Panc1 (cell line): ENCODE measurements at regions not wholly inside any gene's neighbourhood (a gene's known extent, or its start where the extent isn't known, plus 50 kb on each side); places are given as distances from the start of the nearest gene placed in this dataset.

Experiments
- ATAC-seq: fragments of 200-7000 bp; cut with Tn5 transposase; 2 replicates; pipeline ENCODE4 v1.9.1; 2020; ENCODE audit warnings: mild to moderate bottlenecking, moderate library complexity
- BruUV-seq: library from RNA; stranded (reverse); fragments of 400-500 nt; replicated peaks from 2 replicates; lab custom pipeline; 2021; lab: Mats Ljungman, UMichigan
- CTCF ChIA-PET: fragments of 300-600 bp; sonication (Branson Sonifier 250); formaldehyde crosslinking; loops from one replicate; lab custom pipeline; 2022; ENCODE audit warnings: antibody characterized with exemption; lab: Charles Lee
- POLR2A ChIA-PET: fragments of 300-600 bp; sonication (Branson Sonifier 250); formaldehyde crosslinking; loops from one replicate; lab custom pipeline; 2022; ENCODE audit warnings: antibody characterized with exemption; lab: Charles Lee
- DNase-seq: peaks from one replicate; pipeline ENCODE4 v3.0.0-alpha.2; 2010; ENCODE audit warnings: low read depth, low spot score
- H3K27ac ChIP-seq: 2 replicates; pipeline ENCODE4 v1.5.1; 2011; ENCODE audit warnings: mild to moderate bottlenecking, low read length, inconsistent platforms
- H3K27me3 ChIP-seq: fragments of 200-500 bp; sonication (Bioruptor generic); 2 replicates; pipeline ENCODE4 v1.6.0; 2014; ENCODE audit warnings: low read length, inconsistent platforms; ENCODE audit not compliant: control insufficient read depth, insufficient read depth
- H3K36me3 ChIP-seq: fragments of 200-500 bp; sonication (Bioruptor generic); 2 replicates; pipeline ENCODE4 v1.5.1; 2014; ENCODE audit warnings: inconsistent platforms, mild to moderate bottlenecking, low read length, moderate library complexity; ENCODE audit not compliant: control insufficient read depth, insufficient read depth
- H3K4me1 ChIP-seq: 2 replicates; pipeline ENCODE4 v1.5.1; 2011; ENCODE audit warnings: inconsistent platforms, mild to moderate bottlenecking, low read length, moderate library complexity; ENCODE audit not compliant: control insufficient read depth, insufficient read depth
- H3K4me3 ChIP-seq, 2 experiments: 2 replicates each; pipeline ENCODE4 v1.5.1; 2011 to 2012; ENCODE audit warnings: low read depth in 2 of 2, low read length in 2 of 2, mild to moderate bottlenecking in 2 of 2, inconsistent platforms in 1 of 2, moderate library complexity in 1 of 2
- H3K9me3 ChIP-seq: fragments of 200-500 bp; sonication (Bioruptor generic); 2 replicates; pipeline ENCODE4 v1.5.1; 2014; ENCODE audit warnings: low read depth, mild to moderate bottlenecking, inconsistent platforms, low read length, moderate library complexity; ENCODE audit not compliant: control insufficient read depth, insufficient read depth
- CTCF ChIP-seq: fragments of 450-650 bp; IDR thresholded peaks from 2 replicates; pipeline ENCODE4 v1.5.1; 2017; ENCODE audit warnings: mild to moderate bottlenecking
- POLR2AphosphoS5 ChIP-seq: IDR thresholded peaks from 2 replicates; pipeline ENCODE4 v1.6.1; 2012; ENCODE audit warnings: mild to moderate bottlenecking, low read depth, low read length, moderate library complexity
- REST ChIP-seq, 2 experiments: IDR thresholded peaks; 2 replicates each; pipeline ENCODE4 v1.6.1; 2011 to 2012; ENCODE audit warnings: low read depth in 2 of 2, control low read depth in 1 of 2, low read length in 1 of 2, mild to moderate bottlenecking in 1 of 2, moderate library complexity in 1 of 2; ENCODE audit not compliant: insufficient read depth in 1 of 2
- SIN3A ChIP-seq: IDR thresholded peaks from 2 replicates; pipeline ENCODE4 v1.6.1; 2012; ENCODE audit warnings: low read depth, mild to moderate bottlenecking, low read length, moderate library complexity, borderline replicate concordance; ENCODE audit not compliant: insufficient read depth
- TCF7L2 ChIP-seq: IDR thresholded peaks from 2 replicates; pipeline ENCODE4 v1.6.1; 2011; ENCODE audit warnings: mild to moderate bottlenecking, low read depth, low read length, inconsistent platforms
- in situ Hi-C: cut with HindIII; loops from 2 replicates; pipeline ENCODE4 v1.10.0; 2016; ENCODE audit warnings: low sequenced_read_pairs, low pct_unique_long_range_greater_than_20kb
- intact Hi-C: fragments of 100-400 bp; cut with micrococcal nuclease; formaldehyde crosslinking; loops from one replicate; pipeline ENCODE4 v1.10.0; 2022; ENCODE audit not compliant: unreplicated experiment

GRCh38 chr2:78654941-78655340, 370.6 kb upstream of the REG3G start:
- TF ChIP-seq TCF7L2 (no peak), CTCF (no peak), POLR2AphosphoS5 (no peak), SIN3A (no peak), REST (IDR thresholded peaks at IDR 0.05; ENCODE audit: insufficient read depth in 1 of 2, low read depth in 2 of 2, low read length in 1 of 2) (no peak)
- H3K27ac ChIP-seq: no peak overlapping the region
- no peaks in the 10 kb centered on the region for H3K27me3 ChIP-seq
- POLR2A ChIA-PET: no interaction called here
- no TSS peak for BruUV-seq
- in situ Hi-C loops (no loop called here), intact Hi-C loops (no loop called here)
- no peaks in the 10 kb centered on the region for H3K36me3 ChIP-seq
- CTCF ChIA-PET: no interaction called here
- no peak overlapping the region for H3K4me3 ChIP-seq
- H3K4me1 ChIP-seq: no peaks in the 10 kb centered on the region
- 0 out of 2 replicates have a peak, but pooled peaks cover 3% of the 10 kb centered on the region for H3K9me3 ChIP-seq
- DNase-seq: no peak
- no peak for ATAC-seq

GRCh38 chr2:78676921-78677696, 348.4 kb upstream of the REG3G start:
- no peaks in the 10 kb centered on the region for H3K27me3 ChIP-seq
- CTCF ChIA-PET: no interaction called here
- no peaks in the 10 kb centered on the region for H3K4me1 ChIP-seq
- no peaks in the 10 kb centered on the region for H3K9me3 ChIP-seq
- intact Hi-C loops (no loop called here), in situ Hi-C loops (no loop called here)
- H3K36me3 ChIP-seq: no peaks in the 10 kb centered on the region
- TF ChIP-seq REST (IDR thresholded peaks at IDR 0.05; ENCODE audit: insufficient read depth in 1 of 2, low read depth in 2 of 2, low read length in 1 of 2) (no peak), TCF7L2 (no peak), POLR2AphosphoS5 (no peak), CTCF (no peak), SIN3A (no peak)
- no peak for ATAC-seq
- POLR2A ChIA-PET: no interaction called here
- H3K4me3 ChIP-seq: no peak overlapping the region
- BruUV-seq: no TSS peak
- no peak overlapping the region for H3K27ac ChIP-seq
- DNase-seq: no peak
